ENCODE measurements at regions not wholly inside any gene's neighbourhood (a gene's known extent, or its start where the extent isn't known, plus 50 kb on each side); places are given as distances from the start of the nearest gene placed in this dataset.

- TF ChIP-seq ZNF462 (CRISPR knock-in tag; IDR thresholded peaks at IDR 0.05): no peak
- TF ChIP-seq ZNF114 (CRISPR knock-in tag; IDR thresholded peaks at IDR 0.05): no peak
- TF ChIP-seq, protein P1, sequence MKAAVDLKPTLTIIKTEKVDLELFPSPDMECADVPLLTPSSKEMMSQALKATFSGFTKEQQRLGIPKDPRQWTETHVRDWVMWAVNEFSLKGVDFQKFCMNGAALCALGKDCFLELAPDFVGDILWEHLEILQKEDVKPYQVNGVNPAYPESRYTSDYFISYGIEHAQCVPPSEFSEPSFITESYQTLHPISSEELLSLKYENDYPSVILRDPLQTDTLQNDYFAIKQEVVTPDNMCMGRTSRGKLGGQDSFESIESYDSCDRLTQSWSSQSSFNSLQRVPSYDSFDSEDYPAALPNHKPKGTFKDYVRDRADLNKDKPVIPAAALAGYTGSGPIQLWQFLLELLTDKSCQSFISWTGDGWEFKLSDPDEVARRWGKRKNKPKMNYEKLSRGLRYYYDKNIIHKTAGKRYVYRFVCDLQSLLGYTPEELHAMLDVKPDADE (IDR thresholded peaks at IDR 0.05): no peak
- TF ChIP-seq, protein P2, sequence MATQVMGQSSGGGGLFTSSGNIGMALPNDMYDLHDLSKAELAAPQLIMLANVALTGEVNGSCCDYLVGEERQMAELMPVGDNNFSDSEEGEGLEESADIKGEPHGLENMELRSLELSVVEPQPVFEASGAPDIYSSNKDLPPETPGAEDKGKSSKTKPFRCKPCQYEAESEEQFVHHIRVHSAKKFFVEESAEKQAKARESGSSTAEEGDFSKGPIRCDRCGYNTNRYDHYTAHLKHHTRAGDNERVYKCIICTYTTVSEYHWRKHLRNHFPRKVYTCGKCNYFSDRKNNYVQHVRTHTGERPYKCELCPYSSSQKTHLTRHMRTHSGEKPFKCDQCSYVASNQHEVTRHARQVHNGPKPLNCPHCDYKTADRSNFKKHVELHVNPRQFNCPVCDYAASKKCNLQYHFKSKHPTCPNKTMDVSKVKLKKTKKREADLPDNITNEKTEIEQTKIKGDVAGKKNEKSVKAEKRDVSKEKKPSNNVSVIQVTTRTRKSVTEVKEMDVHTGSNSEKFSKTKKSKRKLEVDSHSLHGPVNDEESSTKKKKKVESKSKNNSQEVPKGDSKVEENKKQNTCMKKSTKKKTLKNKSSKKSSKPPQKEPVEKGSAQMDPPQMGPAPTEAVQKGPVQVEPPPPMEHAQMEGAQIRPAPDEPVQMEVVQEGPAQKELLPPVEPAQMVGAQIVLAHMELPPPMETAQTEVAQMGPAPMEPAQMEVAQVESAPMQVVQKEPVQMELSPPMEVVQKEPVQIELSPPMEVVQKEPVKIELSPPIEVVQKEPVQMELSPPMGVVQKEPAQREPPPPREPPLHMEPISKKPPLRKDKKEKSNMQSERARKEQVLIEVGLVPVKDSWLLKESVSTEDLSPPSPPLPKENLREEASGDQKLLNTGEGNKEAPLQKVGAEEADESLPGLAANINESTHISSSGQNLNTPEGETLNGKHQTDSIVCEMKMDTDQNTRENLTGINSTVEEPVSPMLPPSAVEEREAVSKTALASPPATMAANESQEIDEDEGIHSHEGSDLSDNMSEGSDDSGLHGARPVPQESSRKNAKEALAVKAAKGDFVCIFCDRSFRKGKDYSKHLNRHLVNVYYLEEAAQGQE (IDR thresholded peaks at IDR 0.05; ENCODE audit: unreplicated experiment): no peak
These were observed 1799.7 kb downstream of the SLITRK5 start (continued) for GRCh38 chr13:89470901-89471300.

DNA sequence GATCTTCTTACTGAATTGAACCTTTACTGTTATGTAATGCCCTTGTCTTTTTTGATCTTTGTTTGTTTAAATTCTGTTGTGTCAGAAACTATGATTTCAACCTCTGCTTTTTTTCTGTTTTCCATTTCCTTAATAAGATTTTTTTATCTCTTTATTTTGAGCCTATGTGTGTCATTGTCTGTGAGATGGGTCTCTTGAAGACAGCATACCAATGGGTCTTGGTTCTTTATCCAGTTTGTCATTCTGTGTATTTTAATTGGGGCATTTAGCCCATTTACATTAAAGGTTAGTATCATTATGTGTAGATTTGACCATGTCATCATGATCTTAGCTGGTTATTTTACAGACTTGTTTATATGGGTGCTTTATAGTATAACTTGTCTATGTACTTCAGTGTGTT, 1803.3 kb downstream of the SLITRK5 start:
- Histone ChIP-seq H3K79me2 (replicated peaks; ENCODE audit: insufficient read depth) (no peaks in the 10 kb centered on the region), H3K4me2 (no peak overlapping the region), H3K4me3 (no peak overlapping the region), H3F3A (replicated peaks; ENCODE audit: low read depth) (no peaks in the 10 kb centered on the region), H3K9me2 (ENCODE audit: insufficient read depth) (no peaks in the 10 kb centered on the region), H2AFZ (no peak overlapping the region), H3K4me1 (ENCODE audit: insufficient read depth) (no peaks in the 10 kb centered on the region), H4K20me1 (replicated peaks; ENCODE audit: insufficient read depth) (no peaks in the 10 kb centered on the region), H3K27me3 (ENCODE audit: insufficient read depth) (no peaks in the 10 kb centered on the region), H3K36me3 (ENCODE audit: insufficient read depth) (no peaks in the 10 kb centered on the region), H3K27ac (ENCODE audit: low read depth) (no peak overlapping the region)
- Mint-ChIP-seq H3K27me3 (ENCODE audit: insufficient read depth, low read depth, poor library complexity) (peaks cover 1% of the 10 kb centered on the region), H3K4me3 (no peak overlapping the region), H3K36me3 (ENCODE audit: low read depth) (peaks cover 8% of the 10 kb centered on the region; the same call in 1 of the 3 replicates), H3K9me3 (peaks cover 28% of the 10 kb centered on the region), H3K4me1 (peaks cover 3% of the 10 kb centered on the region; the same call in 2 of the 3 replicates), H3K27ac (no peak overlapping the region)
- ATAC-seq (no peak), DNase-seq (ENCODE audit: low spot score) (no peak)
- TF ChIP-seq CREB1 (CRISPR knock-in tag; IDR thresholded peaks at IDR 0.05; ENCODE audit: low read depth) (no peak), CTCF (conservative IDR thresholded peaks at IDR 0.05; ENCODE audit: low read depth in 2 of 2) (no peak), ZNF114 (CRISPR knock-in tag; IDR thresholded peaks at IDR 0.05) (no peak), EZH2 (IDR thresholded peaks at IDR 0.05; ENCODE audit: low read depth, unreplicated experiment) (no peak), JUNB (IDR thresholded peaks at IDR 0.05; ENCODE audit: unreplicated experiment) (no peak), STAT1 (IDR thresholded peaks at IDR 0.05; ENCODE audit: unreplicated experiment) (no peak)

All from GM23338 (cell line).